Sigmoid colon (tissue), 4 donors: ENCODE measurements at regions not wholly inside any gene's neighbourhood (a gene's known extent, or its start where the extent isn't known, plus 50 kb on each side); places are given as distances from the start of the nearest gene placed in this dataset.

ENCODE experiments used
- CTCF ChIP-seq, 4 experiments: fragments of 450-650 bp in 3 of 4; fragments of 200-600 bp in 1 of 4; IDR thresholded peaks; one replicate each; pipeline ENCODE4 v1.5.1; 2016 to 2019; ENCODE audit warnings: antibody characterized with exemption in 4 of 4, mild to moderate bottlenecking in 3 of 4, moderate library complexity in 2 of 4
- POLR2AphosphoS5 ChIP-seq, 4 donors: sonication (generic); formaldehyde crosslinking; IDR thresholded peaks; one replicate each; pipeline ENCODE4 v1.6.1; 2017; ENCODE audit warnings: antibody characterized with exemption in 4 of 4

GRCh38 chr12:13499008-13499407, 302.5 kb downstream of the EMP1 start:
- TF ChIP-seq POLR2AphosphoS5 (IDR thresholded peaks at IDR 0.05), result no peak
- TF ChIP-seq CTCF (IDR thresholded peaks at IDR 0.05), result no peak
